CD4-positive, alpha-beta T cell treated with Interleukin-12 subunit alpha and Interleukin-12 subunit beta, for 1 hour (primary cell): ENCODE measurements at regions not wholly inside any gene's neighbourhood (a gene's known extent, or its start where the extent isn't known, plus 50 kb on each side); places are given as distances from the start of the nearest gene placed in this dataset.

ENCODE experiments used
- DNase-seq: peaks from one replicate; pipeline ENCODE4 v3.0.0-alpha.2; 2020

DNA sequence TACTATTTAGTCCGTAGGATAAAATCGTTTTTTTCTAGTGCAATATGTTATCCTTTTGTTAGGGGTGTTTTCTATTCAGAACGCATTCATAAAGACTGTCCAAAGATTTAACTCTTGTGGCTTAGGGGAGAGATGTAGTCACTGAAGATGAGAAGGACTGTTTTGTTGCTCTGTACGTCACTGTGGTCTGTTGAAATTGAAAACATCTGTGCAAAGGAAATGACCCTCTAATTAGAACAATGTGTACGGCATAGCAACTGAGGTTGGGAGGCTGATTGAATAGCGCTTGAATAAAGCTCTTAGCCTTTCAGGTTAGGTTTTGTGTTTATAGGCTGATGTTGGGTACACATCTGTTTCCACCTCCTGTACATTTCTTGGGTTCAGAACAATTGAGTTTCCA, 453.4 kb upstream of the AKR1E2 start:
- no peak for DNase-seq

DNA sequence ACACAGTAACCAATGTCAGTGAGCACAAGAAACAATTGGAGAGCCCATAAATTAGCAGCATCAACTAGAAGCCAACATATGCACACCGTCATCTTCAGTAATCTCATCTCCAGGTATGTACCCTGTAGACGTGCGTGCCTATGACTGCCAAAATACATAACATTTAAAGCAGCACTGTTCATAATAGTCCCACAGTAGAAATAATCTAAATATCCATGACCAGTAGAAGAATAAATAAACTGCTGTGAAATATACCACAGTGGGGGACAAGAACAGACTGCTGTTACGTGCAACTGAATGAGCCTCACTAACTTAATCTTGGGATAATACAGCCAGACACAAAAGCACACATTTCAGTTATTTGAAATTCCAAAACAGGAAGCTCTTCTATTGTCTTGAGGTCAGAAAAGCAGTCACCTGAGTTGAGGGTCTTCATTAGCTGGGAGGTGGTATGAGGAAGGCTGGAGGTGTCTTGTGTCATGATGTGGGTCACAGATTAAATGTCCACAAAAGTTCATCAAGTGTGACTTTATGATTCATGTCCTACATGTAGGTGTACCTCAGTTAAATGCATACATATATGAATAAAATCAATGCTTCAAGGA, 454.2 kb upstream of the AKR1E2 start:
- DNase-seq, result no peak

DNA sequence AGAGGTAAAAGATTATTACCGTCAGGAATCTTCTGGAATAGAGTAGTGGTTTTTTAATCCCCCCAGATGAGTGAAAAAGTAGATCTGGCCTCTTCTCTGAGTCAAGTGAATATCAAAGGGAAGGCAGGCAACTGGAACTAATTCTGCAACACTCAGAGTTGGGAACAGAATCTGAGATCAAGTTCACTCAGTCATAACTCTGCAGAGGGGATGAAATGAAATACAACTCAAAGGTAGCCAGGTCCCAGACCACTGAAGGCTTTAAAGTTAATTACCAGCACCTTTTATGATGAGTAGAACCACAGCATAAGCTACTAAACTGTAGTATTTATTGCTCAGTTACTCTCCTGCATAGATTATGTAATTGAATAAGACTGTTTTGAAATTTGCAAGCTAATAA, 455.6 kb upstream of the AKR1E2 start:
- DNase-seq, result no peak

DNA sequence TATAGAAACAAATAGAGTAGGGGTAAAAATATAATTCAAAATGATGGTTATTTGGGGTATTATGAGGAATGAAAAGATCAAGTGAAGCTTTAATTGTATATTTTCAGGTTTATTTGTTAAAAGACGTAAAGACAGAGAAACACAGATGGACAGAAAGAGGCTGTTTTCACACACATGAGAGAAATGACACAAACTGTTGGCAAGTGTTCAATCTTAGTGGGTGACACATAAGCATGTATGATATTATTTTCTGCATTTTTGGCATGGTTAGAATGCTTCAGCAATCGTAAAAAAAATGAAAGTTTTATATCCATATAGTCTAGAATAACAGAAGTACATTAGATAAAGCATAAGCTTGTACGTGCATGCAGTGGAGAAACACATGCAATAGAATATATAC, 464.4 kb upstream of the AKR1E2 start:
- no peak for DNase-seq

DNA sequence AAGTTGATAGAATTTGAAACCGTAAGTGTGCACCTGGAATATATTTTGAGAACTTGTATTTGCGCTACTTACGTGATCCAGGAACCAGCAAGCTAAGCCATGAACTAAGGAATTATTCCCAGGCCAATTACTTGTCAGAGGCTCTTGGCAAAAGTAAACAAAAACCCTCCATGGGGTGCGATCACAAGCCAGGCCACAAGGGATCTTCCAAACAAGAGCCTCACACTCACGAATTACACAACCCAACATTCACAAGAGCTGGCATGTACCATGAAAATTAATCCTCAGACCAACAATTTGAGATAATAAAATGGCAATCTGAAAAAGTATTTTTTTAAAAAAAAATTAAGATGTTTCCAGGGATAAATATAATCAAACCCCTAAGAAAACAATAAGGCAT, 467.0 kb upstream of the AKR1E2 start:
- no peak for DNase-seq

DNA sequence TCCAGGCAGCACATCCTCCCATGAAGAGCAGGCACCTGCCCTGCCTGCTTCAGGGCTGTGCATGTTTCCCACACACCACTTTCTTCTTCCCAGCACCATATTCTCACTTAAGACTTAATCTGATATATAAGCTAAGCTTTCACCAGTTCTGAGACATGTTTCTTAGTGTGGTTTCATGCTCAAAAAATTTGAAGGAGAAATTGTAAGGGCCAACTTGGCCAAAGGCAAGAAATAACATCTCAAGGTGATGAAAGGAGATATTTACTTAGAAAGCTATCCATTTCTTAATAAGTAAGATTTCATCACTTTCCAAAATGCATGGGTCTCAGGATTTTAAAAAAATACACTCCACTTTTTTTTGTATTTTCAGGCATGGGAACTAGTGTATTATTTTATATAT, 468.1 kb upstream of the AKR1E2 start:
- DNase-seq, result no peak

- no peak for DNase-seq
Measured at GRCh38 chr10:4355350-4355749, 470.7 kb upstream of the AKR1E2 start.

DNA sequence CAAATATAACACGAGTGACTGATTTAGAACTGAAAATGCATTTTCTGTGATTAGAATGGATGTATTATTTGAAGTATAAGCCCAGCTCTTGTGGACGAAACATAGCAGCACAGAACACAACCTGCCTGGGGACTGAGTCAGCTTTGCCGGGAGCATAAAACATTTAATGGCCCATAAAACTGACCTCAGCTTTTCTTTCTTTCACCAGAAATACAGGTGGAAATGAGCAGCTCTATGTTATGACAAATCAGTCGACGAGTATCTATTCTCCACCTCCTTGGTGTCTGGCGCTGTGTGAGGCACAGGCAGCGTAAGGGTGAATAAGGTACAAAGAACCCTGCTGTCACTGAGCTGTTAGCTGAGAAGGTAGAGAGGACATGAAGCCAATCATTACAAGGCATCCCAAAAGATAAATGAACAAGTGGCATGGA, 471.6 kb upstream of the AKR1E2 start:
- DNase-seq, result no peak

GRCh38 chr10:4353964-4354363, 472.0 kb upstream of the AKR1E2 start:
- DNase-seq, result no peak

DNA sequence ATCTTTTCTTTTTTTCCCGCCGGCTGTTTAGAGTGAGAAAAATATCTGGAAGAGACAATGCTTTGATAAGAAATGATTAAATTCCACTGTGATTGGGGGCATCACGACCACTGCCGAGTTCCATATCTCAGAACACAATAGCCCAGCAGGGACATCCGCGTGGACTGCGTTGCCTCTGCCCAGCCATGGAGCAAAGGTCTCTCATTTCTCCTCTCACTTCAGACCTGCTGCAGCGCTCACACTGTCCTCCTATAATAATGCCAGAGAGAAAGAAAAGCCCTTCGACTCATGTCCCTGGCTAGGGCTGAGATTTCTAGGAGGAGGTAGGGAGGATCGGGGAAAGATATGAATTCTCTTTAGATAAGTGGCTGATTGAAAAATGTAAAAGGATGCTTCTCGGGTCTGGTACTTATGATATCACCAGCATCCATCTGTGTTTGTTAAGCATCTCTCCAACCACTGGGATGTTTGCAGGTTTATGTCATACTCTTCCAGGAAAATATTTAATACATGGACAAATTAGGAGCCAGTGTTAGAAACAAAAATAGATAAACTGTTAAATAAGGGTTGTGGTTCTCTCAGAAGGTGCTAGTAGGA, 472.9 kb upstream of the AKR1E2 start:
- no peak for DNase-seq

DNA sequence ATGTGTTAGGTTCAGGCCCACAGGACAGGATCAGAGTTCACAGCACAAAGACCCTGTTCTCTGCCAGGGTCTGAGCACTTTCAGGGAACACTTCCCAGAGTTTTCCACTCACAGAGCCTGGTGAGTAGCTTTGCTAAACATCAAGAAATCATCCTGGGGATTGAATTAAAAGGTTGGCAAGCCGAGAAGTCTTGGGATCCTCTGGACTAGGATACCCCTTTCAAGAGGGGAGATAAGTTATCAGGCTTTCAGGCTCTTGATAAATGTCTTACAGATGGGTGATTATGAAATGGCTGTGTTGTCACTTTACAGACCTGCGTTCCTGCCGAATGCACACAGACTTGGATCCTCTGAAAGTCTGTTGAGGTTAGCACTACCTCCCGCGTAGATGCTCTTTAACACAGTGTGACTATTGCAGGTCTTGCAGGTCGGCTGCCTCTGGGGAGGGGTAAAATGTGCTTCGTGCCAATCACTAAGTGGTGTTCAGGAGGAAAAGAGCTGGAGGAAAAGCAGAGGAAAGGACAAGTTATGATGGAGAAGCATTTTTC, 473.5 kb upstream of the AKR1E2 start:
- DNase-seq, result no peak

DNA sequence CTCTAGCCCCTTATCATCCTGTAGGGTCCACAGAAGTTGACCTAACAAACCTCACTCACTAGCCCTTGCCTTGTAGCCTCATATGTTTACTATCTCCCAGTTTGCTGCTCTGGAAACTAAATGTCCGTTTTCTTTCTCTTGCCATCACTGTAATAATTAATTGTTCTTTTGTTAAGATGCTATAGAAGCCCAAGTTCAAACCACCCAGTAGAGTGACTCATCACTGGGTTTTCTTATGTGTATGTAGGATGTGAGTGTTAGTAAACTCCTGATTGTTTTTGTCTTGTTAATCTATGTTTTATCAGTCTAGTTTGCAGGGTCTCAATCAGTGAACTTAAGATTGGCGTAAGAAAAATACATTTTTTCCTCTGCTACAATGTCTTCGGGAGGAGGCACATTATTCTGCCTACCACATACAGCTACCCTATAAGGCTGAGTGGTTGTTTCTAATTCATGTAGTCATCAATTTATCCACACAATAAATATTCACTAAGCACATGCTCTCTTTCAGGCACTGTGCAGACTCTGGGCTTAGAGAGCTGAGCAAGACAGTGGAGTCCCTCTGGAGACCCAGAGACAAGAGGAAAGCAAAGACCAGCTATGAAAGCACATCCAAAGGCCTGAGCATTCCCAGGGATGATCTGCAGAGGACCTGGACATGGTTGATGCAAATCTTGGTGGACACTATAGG, 474.1 kb upstream of the AKR1E2 start:
- DNase-seq, result no peak

DNA sequence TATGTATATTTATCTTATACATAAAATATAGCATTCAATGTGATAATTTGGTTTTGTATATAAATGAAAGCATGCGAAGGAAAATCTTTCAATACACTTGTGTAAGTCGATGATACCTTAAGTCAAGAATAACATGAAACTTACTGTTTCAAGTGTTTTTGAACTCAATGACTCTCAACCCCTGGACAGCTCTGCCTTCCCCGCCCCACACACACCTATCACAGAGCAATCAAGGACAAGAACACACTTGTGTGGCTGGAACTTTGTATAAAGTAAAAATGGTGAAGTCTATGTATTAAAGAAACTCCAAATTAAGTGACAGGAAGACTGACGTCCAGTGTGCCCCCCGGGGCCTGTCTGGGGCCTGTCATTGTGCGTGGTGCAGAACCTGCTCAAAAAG, 478.6 kb upstream of the AKR1E2 start:
- DNase-seq, result no peak

DNA sequence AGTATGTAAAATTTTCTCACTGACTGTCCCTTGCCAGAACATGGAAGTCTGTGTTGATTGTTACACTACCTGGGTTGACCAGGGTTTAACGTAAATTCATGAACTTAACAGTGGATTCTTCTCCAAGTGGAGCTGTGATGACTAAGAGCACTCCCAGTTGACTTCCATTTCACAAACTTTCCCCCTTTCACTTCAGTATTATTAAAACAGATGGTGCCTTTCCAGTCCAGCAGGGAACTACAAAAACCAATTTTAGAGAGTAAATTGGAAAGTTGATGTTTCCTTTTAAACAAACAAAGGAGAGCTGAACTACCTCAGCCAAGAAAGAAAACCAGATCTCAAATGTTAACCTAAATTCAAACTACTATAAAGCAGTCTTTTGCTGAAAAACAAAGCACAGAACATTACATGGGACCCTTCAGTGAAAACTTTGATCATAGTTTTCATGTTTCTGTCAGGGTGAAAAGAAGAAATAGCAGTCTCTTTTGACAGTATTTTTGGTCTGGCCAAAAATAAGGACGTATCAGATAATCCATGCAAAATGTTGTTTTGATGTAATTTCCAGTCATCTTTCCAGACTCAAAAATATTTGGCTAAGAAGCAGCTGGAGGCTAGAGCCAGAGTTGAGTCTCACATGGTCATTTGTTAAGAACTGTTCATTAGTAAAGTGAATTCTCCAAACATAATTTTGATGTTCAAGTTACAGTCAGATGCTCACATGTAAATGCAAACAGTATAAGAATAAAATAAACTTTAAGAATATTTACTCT, 479.9 kb upstream of the AKR1E2 start:
- DNase-seq, result no peak

- DNase-seq, result no peak
Measured at GRCh38 chr10:4344492-4344994, 481.5 kb upstream of the AKR1E2 start.

- no peak for DNase-seq
Measured at GRCh38 chr10:4343873-4344272, 482.1 kb upstream of the AKR1E2 start.

DNA sequence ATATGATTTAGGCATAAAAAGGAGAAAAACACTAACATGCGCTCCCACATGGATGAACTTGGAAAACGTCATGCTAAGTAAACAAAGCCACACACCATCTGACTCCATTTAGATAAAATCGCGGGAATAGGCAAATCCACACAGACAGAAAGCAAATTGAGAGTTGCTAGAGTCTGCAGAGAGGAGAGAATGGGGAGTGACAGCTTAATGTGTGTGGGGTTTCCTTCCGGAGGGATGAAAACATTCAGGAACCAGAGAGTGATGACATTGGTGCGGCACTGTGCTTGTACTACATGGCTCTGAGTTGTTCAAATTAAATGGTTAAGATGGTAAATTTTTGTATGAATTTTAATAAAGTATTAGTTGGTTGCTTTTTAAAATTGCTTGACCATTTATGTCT, 482.9 kb upstream of the AKR1E2 start:
- DNase-seq, result no peak

- DNase-seq, result no peak
Measured at GRCh38 chr10:4338768-4339167, 487.2 kb upstream of the AKR1E2 start.

- DNase-seq, result no peak
Measured at GRCh38 chr10:4337563-4337962, 488.4 kb upstream of the AKR1E2 start.

- DNase-seq, result no peak
Measured at GRCh38 chr10:4334871-4335270, 491.1 kb upstream of the AKR1E2 start.

GRCh38 chr10:4334015-4334414, 492.0 kb upstream of the AKR1E2 start:
- DNase-seq, result no peak

DNA sequence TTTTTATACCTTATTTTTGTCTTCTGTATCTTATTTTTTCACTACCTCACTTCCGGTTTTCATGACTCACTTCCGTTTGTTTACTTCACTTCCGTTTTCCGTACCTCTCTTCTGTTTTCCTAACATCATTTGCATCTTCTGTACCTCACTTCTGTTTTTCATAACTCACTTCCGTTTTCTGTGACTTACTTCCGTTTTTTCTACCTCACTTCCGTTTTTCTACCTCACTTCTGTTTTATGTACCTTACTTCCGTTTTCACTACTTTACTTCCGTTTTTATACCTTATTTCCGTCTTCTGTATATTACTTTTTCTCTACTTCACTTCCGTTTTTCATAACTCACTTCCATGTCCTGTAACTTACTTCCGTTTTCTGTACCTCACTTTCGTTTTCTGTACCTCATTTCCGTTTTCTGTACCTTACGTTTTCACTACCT, 492.5 kb upstream of the AKR1E2 start:
- DNase-seq, result peak; percentile 14

DNA sequence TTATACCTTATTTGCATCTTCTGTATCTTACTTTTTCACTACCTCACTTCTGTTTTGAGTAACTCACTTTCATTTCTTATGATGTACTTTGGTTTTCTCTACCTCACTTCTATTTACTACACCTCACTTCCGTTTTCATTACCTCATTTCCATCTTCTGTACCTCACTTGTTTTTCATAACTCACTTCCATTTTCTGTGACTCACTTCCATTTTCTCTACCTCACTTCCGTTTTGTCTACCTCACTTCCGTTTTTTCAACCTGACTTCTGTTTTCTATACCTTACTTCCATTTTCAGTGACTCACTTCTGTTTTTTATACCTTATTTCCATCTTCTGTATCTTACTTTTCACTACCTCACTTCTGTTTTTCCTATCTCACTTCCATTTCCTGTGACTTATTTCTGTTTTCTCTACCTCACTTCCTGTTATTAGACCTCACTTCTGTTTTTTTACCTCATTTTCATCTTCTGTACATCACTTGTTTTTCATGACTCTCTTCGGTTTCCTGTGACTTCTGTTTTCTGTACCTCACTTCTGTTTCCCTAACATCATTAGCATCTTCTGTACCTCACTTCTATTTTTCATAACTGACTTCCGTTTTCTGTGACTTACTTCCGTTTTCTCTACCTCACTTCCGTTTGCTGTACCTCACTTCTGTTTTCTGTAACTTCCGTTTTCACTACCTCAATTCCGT, 493.1 kb upstream of the AKR1E2 start:
- peak; percentile 24 for DNase-seq
